HEK293 (cell line): ENCODE measurements at regions not wholly inside any gene's neighbourhood (a gene's known extent, or its start where the extent isn't known, plus 50 kb on each side); places are given as distances from the start of the nearest gene placed in this dataset.

Experiments used
- CTCF ChIP-seq: fragments of 450-650 bp; formaldehyde crosslinking; IDR thresholded peaks from 2 replicates; pipeline ENCODE4 v1.5.1; 2016; ENCODE audit warnings: missing biosample characterization, missing genetic modification characterization
- YY1 ChIP-seq: fragments of 450-650 bp; formaldehyde crosslinking; IDR thresholded peaks from 2 replicates; pipeline ENCODE4 v1.5.1; 2018; ENCODE audit warnings: missing biosample characterization, missing genetic modification characterization
- ZNF785 ChIP-seq: fragments of 450-650 bp; formaldehyde crosslinking; IDR thresholded peaks from 2 replicates; pipeline ENCODE4 v1.5.1; 2016; ENCODE audit warnings: missing biosample characterization, missing genetic modification characterization

GRCh38 chr1:173341307-173341706 is 134.2 kb upstream of the TNFSF4 start:
- no peak for TF ChIP-seq CTCF (tag by site-specific recombination)
- TF ChIP-seq ZNF785 (tag by site-specific recombination), result no peak
- no peak for TF ChIP-seq YY1
